K562 (cell line): ENCODE measurements at regions not wholly inside any gene's neighbourhood (a gene's known extent, or its start where the extent isn't known, plus 50 kb on each side); places are given as distances from the start of the nearest gene placed in this dataset.

Source experiments
- ATAC-seq: fragments of 200-7000 bp; cut with Tn5 transposase; 3 replicates; pipeline ENCODE4 v1.9.1; 2020; ENCODE audit warnings: moderate library complexity
- BruUV-seq: library from RNA; stranded (reverse); fragments of 400-500 nt; replicated peaks from 2 replicates; lab custom pipeline; 2021; lab: Mats Ljungman, UMichigan
- CTCF ChIA-PET: fragments of 300-600 bp; formaldehyde crosslinking; extraction: SDS; loops from one replicate; lab custom pipeline; 2021; ENCODE audit warnings: low intra/inter-chr PET ratio; lab: Yijun Ruan, JAX
- POLR2A ChIA-PET: fragments of 300-600, 350-650 bp; sonication (Branson Sonifier 250); formaldehyde crosslinking; extraction: SDS; loops from one replicate; lab custom pipeline; 2021; ENCODE audit warnings: antibody characterized with exemption, inconsistent platforms; lab: Yijun Ruan, JAX
- DNase-seq, 4 experiments: peaks; one replicate each; pipeline versions ENCODE4 v3.0.0 to v3.0.0-alpha.2; 2011 to 2018; ENCODE audit warnings: low spot score in 3 of 4, mixed read lengths in 3 of 4; ENCODE audit errors: extremely low read depth in 1 of 4
- FAIRE-seq: peaks from 2 replicates; lab custom pipeline; 2011; peaks lifted over from hg19 to GRCh38; lab: Jason Lieb, UNC
- H2AFZ ChIP-seq: 2 replicates; pipeline ENCODE4 v1.6.0; 2011; ENCODE audit warnings: low read depth, low read length, control low read depth, inconsistent platforms
- H3K27ac ChIP-seq: fragments of 200-600 bp; 3 replicates; pipeline ENCODE4 v1.8.0; 2011; ENCODE audit warnings: low read depth, mild to moderate bottlenecking, control low read depth, inconsistent platforms, low read length, moderate library complexity, mixed read lengths; ENCODE audit errors: extremely low read depth
- H3K27me3 ChIP-seq, 2 experiments: fragments of 300-600 bp in 1 of 2; 2 replicates in 1 of 2; 3 replicates in 1 of 2; pipeline versions ENCODE4 v1.6.0 to v1.8.0; 2011; ENCODE audit warnings: inconsistent platforms in 2 of 2, low read length in 2 of 2, mild to moderate bottlenecking in 1 of 2, mixed read lengths in 1 of 2, moderate library complexity in 1 of 2; ENCODE audit not compliant: control insufficient read depth in 2 of 2, insufficient read depth in 2 of 2
- H3K36me3 ChIP-seq: fragments of 300-600 bp; 3 replicates; pipeline ENCODE4 v1.8.0; 2011; ENCODE audit warnings: mild to moderate bottlenecking, low read length, inconsistent platforms; ENCODE audit not compliant: control insufficient read depth, insufficient read depth
- H3K4me1 ChIP-seq, 2 experiments: fragments of 200-600 bp in 1 of 2; replicated peaks in 1 of 2; 2 replicates in 1 of 2; 3 replicates in 1 of 2; pipeline versions ENCODE4 v1.5.1 to v1.8.0; 2011; ENCODE audit warnings: inconsistent platforms in 2 of 2, low read length in 2 of 2, mild to moderate bottlenecking in 1 of 2, mixed read lengths in 1 of 2, moderate library complexity in 1 of 2; ENCODE audit not compliant: control insufficient read depth in 2 of 2, insufficient read depth in 2 of 2
- H3K4me2 ChIP-seq: 2 replicates; pipeline ENCODE4 v1.6.1; 2011; ENCODE audit warnings: low read length, control low read depth, inconsistent platforms, mixed read lengths; ENCODE audit not compliant: insufficient read depth
- H3K4me3 ChIP-seq: fragments of 200-600 bp; sonication (generic), shearing (Covaris generic); 2 replicates; pipeline ENCODE4 v1.5.1; 2016; ENCODE audit warnings: control low read depth, inconsistent platforms
- H3K79me2 ChIP-seq: fragments of 200-600 bp; 3 replicates; pipeline ENCODE4 v1.8.0; 2011; ENCODE audit warnings: low read length, inconsistent platforms; ENCODE audit not compliant: control insufficient read depth, insufficient read depth
- H3K9ac ChIP-seq, 2 experiments: 2 replicates each; pipeline versions ENCODE4 v1.6.0 to v1.6.1; 2011; ENCODE audit warnings: low read depth in 2 of 2, low read length in 2 of 2, control low read depth in 1 of 2, inconsistent platforms in 1 of 2, mild to moderate bottlenecking in 1 of 2, mixed read lengths in 1 of 2; ENCODE audit not compliant: insufficient read depth in 1 of 2
- H3K9me1 ChIP-seq: one replicate; pipeline ENCODE4 v1.6.0; 2011; ENCODE audit warnings: inconsistent platforms, mild to moderate bottlenecking, low read length, moderate library complexity; ENCODE audit not compliant: control insufficient read depth, insufficient read depth
- H3K9me3 ChIP-seq: replicated peaks from 2 replicates; pipeline ENCODE4 v1.5.1; 2011; ENCODE audit warnings: low read depth, low read length, inconsistent platforms; ENCODE audit not compliant: control insufficient read depth, insufficient read depth
- H4K20me1 ChIP-seq: replicated peaks from 2 replicates; pipeline ENCODE4 v1.6.1; 2011; ENCODE audit warnings: low read length, inconsistent platforms, mixed read lengths; ENCODE audit not compliant: control insufficient read depth, insufficient read depth
- ATF7 ChIP-seq: fragments of 450-650 bp; IDR thresholded peaks from 2 replicates; pipeline ENCODE4 v1.7.1; 2014; ENCODE audit warnings: mild to moderate bottlenecking, moderate library complexity
- DNMT1 ChIP-seq: fragments of 450-650 bp; IDR thresholded peaks from 2 replicates; pipeline ENCODE4 v1.6.1; 2016; ENCODE audit warnings: antibody characterized with exemption, mild to moderate bottlenecking
- ETV5 ChIP-seq: sonication (generic); formaldehyde crosslinking; IDR thresholded peaks from 2 replicates; pipeline ENCODE4 v1.4.0; 2020; ENCODE audit warnings: low read depth, mild to moderate bottlenecking, missing genetic modification reagents
- FOXJ2 ChIP-seq: fragments of 200-800 bp; sonication (Bioruptor generic); IDR thresholded peaks from 2 replicates; pipeline ENCODE4 v1.6.1; 2016; ENCODE audit warnings: missing genetic modification characterization, missing compliant biosample characterization
- GABPB1 ChIP-seq: sonication (generic); formaldehyde crosslinking; IDR thresholded peaks from 2 replicates; pipeline ENCODE4 v1.8.0; 2022; ENCODE audit warnings: mild to moderate bottlenecking, missing genetic modification reagents
- MAFG ChIP-seq: fragments of 450-650 bp; conservative IDR thresholded peaks from 2 replicates; pipeline ENCODE4 v1.6.1; 2016; ENCODE audit warnings: missing genetic modification characterization, missing compliant biosample characterization
- SETDB1 ChIP-seq: IDR thresholded peaks from one replicate; pipeline ENCODE4 v1.6.1; 2012; ENCODE audit warnings: low read length, control low read depth, inconsistent platforms
- THRAP3 ChIP-seq: fragments of 450-650 bp; IDR thresholded peaks from 2 replicates; pipeline ENCODE4 v1.6.1; 2016; ENCODE audit warnings: mild to moderate bottlenecking, inconsistent platforms, borderline replicate concordance
- UBTF ChIP-seq, 2 experiments: IDR thresholded peaks; 2 replicates each; pipeline ENCODE4 v1.6.1; 2012; ENCODE audit warnings: improper control_type of control experiment in 2 of 2, low read depth in 2 of 2, low read length in 2 of 2, borderline replicate concordance in 1 of 2
- ZBTB17 ChIP-seq: fragments of 450-650 bp; formaldehyde crosslinking; IDR thresholded peaks from 2 replicates; pipeline ENCODE4 v1.4.0; 2020; ENCODE audit warnings: mild to moderate bottlenecking
- ZNF77 ChIP-seq: fragments of 250-450 bp; sonication (Bioruptor Pico); IDR thresholded peaks from 2 replicates; pipeline ENCODE4 v1.5.0; 2020
- WGBS: fragments of 100-300 bp; shearing (Covaris generic); methylation state at CpG from one replicate; pipeline ENCODE4 v1.1.6; 2016; ENCODE audit warnings: low coverage, mixed read lengths; ENCODE audit not compliant: insufficient coverage; ENCODE audit errors: missing lambda C conversion rate; 5-methylcytosine and 5-hydroxymethylcytosine counted together
- in situ Hi-C: fragments of 300-500 bp; cut with MboI; formaldehyde crosslinking; loops from 4 replicates; pipeline ENCODE4 v1.15.0; 2018; ENCODE audit warnings: inconsistent platforms, mixed read lengths
- intact Hi-C: fragments of 100-400 bp; cut with micrococcal nuclease; formaldehyde crosslinking; loops from 2 replicates; pipeline ENCODE4 v1.14.2; 2022
- TF ChIP-seq, protein P1 (sequence below): sonication (generic); formaldehyde crosslinking; IDR thresholded peaks from 2 replicates; pipeline ENCODE4 v1.8.0; 2022; ENCODE audit warnings: mild to moderate bottlenecking, low read depth, missing genetic modification reagents

DNA sequence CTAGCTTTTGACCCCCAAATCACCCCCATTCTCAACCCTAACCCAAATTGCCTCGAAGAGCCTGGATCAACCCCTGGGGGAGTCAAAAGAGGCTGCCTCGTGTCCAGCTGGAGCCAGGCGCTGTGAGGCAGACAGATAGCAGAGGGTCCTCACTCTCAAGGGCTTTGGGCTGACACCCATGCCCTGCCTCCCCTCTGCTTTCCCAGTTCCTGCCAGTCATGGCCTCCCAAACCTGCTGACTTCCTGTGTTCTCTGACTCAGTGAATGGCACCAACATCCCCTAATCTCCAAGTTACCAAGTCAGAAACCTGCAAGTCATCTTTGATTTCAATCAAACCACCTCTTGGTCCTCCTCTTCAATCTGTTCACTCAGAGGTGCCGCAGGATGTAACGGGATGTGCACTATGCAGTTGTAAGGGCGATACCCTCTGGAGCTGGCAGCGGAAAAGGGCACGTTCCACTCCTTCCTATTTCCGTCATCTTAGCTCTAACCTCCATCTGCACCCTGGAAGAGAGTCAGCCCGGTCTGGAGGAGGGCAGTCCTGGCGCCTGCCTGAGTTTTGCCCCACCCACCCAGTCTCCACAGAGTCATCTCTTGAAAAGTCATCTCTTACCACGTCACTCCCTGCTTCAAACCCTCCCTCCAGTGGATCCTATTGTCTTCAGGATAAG lies 52.4 kb upstream of the FAM174B start:
- Histone ChIP-seq H3K4me1 (peaks cover 0 to 9% of the 10 kb centered on the region in 2 experiments; a peak in 1 of 5 replicates), H3K4me2 (no peak overlapping the region), H3K27me3 (peaks cover 5 to 44% of the 10 kb centered on the region in 2 experiments; a peak in 3 of 5 replicates), H3K4me3 (no peak overlapping the region), H3K79me2 (no peaks in the 10 kb centered on the region), H3K27ac (no peak overlapping the region), H4K20me1 (no peaks in the 10 kb centered on the region), H3K36me3 (no peaks in the 10 kb centered on the region), H3K9me3 (no peaks in the 10 kb centered on the region), H3K9ac (no peak overlapping the region), H3K9me1 (no peaks in the 10 kb centered on the region), H2AFZ (no peak overlapping the region)
- TF ChIP-seq ZNF77 (CRISPR knock-in tag) (no peak), MAFG (tag) (peak; percentile 25; the same call in 1 of the 2 replicates)
- no TSS peak for BruUV-seq
- POLR2A ChIA-PET = interaction anchor here (1.0 kb wide), 1 partner anchor 17 kb away, joined by 4 read pairs; no protein-coding TSS in a partner anchor
- no peak for FAIRE-seq
- intact Hi-C loops (no loop called here), in situ Hi-C loops (loop anchor here (5.0 kb wide), 1 partner anchor 616 kb away; no protein-coding TSS in a partner anchor)
- 4% methylated on average over 7 of the region's 12 CpGs for WGBS
- ATAC-seq = no peak
- CTCF ChIA-PET = no interaction called here
- no peak for DNase-seq

GRCh38 chr15:92708635-92709034 lies 53.1 kb upstream of the FAM174B start:
- Histone ChIP-seq H3K9me1 (no peaks in the 10 kb centered on the region), H4K20me1 (no peaks in the 10 kb centered on the region), H3K4me1 (peaks cover 0 to 9% of the 10 kb centered on the region in 2 experiments; a peak in 1 of 5 replicates), H3K4me3 (no peak overlapping the region), H3K9ac (no peak overlapping the region), H3K27ac (no peak overlapping the region), H3K36me3 (no peaks in the 10 kb centered on the region), H3K79me2 (no peaks in the 10 kb centered on the region), H3K4me2 (no peak overlapping the region), H2AFZ (no peak overlapping the region), H3K27me3 (peaks cover 9 to 47% of the 10 kb centered on the region in 2 experiments; a peak in 3 of 5 replicates), H3K9me3 (no peaks in the 10 kb centered on the region)
- ATAC-seq (no peak), FAIRE-seq (no peak), DNase-seq (no peak)
- ChIA-PET POLR2A (no interaction called here), CTCF (no interaction called here)
- BruUV-seq = no TSS peak
- 5% methylated on average over 4 of the region's 4 CpGs for WGBS
- in situ Hi-C loops = loop anchor here (5.0 kb wide), 1 partner anchor 616 kb away; no protein-coding TSS in a partner anchor
- intact Hi-C loops = no loop called here
- TF ChIP-seq THRAP3 (no peak), DNMT1 (no peak), ZBTB17 (CRISPR knock-in tag) (no peak), SETDB1 (no peak), ETV5 (CRISPR knock-in tag) (no peak), FOXJ2 (tag) (no peak), GABPB1 (no peak), UBTF (IDR thresholded peaks at IDR 0.05; ENCODE audit: borderline replicate concordance in 1 of 2, low read depth in 2 of 2, low read length in 2 of 2) (no peak), ATF7 (no peak)
- TF ChIP-seq, protein P1, sequence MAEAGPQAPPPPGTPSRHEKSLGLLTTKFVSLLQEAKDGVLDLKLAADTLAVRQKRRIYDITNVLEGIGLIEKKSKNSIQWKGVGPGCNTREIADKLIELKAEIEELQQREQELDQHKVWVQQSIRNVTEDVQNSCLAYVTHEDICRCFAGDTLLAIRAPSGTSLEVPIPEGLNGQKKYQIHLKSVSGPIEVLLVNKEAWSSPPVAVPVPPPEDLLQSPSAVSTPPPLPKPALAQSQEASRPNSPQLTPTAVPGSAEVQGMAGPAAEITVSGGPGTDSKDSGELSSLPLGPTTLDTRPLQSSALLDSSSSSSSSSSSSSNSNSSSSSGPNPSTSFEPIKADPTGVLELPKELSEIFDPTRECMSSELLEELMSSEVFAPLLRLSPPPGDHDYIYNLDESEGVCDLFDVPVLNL (CRISPR knock-in tag) = no peak
